HK-2 (cell line): ENCODE measurements at regions not wholly inside any gene's neighbourhood (a gene's known extent, or its start where the extent isn't known, plus 50 kb on each side); places are given as distances from the start of the nearest gene placed in this dataset.

ENCODE experiments used
- DNase-seq: peaks from one replicate; pipeline ENCODE4 v3.0.0-alpha.2; 2018; ENCODE audit not compliant: unreplicated experiment

GRCh38 chr13:68292601-68293000, 1062.5 kb upstream of the PCDH9 start:
- DNase-seq = no peak

- no peak for DNase-seq
Measured at GRCh38 chr13:68291595-68291994, 1061.5 kb upstream of the PCDH9 start.

GRCh38 chr13:68275758-68276157, 1045.6 kb upstream of the PCDH9 start:
- DNase-seq = no peak

GRCh38 chr13:68272652-68273051, 1042.5 kb upstream of the PCDH9 start:
- DNase-seq = no peak

- no peak for DNase-seq
Measured at GRCh38 chr13:68264692-68265091, 1034.6 kb upstream of the PCDH9 start.

- DNase-seq = no peak
Measured at GRCh38 chr13:68261105-68261504, 1031.0 kb upstream of the PCDH9 start.

GRCh38 chr13:68257111-68257842, 1027.1 kb upstream of the PCDH9 start:
- DNase-seq = no peak

- no peak for DNase-seq
Measured at GRCh38 chr13:68254151-68254550, 1024.0 kb upstream of the PCDH9 start.

- DNase-seq = no peak
Measured at GRCh38 chr13:68234274-68234673, 1004.1 kb upstream of the PCDH9 start.

GRCh38 chr13:68232351-68233130, 1002.4 kb upstream of the PCDH9 start:
- DNase-seq = no peak

- no peak for DNase-seq
Measured at GRCh38 chr13:68214691-68215415, 984.7 kb upstream of the PCDH9 start.

- no peak for DNase-seq
Measured at GRCh38 chr13:68199271-68199670, 969.1 kb upstream of the PCDH9 start.

GRCh38 chr13:68190818-68191217, 960.7 kb upstream of the PCDH9 start:
- DNase-seq = peak; percentile 20

GRCh38 chr13:68185444-68186141, 955.5 kb upstream of the PCDH9 start:
- no peak for DNase-seq

- DNase-seq = no peak
Measured at GRCh38 chr13:68176475-68176874, 946.3 kb upstream of the PCDH9 start.

- DNase-seq = no peak
Measured at GRCh38 chr13:68174893-68175292, 944.8 kb upstream of the PCDH9 start.

- no peak for DNase-seq
Measured at GRCh38 chr13:68173111-68173510, 943.0 kb upstream of the PCDH9 start.

GRCh38 chr13:68170961-68171360, 940.8 kb upstream of the PCDH9 start:
- DNase-seq = no peak

- no peak for DNase-seq
Measured at GRCh38 chr13:68168448-68168847, 938.3 kb upstream of the PCDH9 start.

GRCh38 chr13:68160466-68160865, 930.3 kb upstream of the PCDH9 start:
- DNase-seq = no peak

GRCh38 chr13:68152414-68152813, 922.3 kb upstream of the PCDH9 start:
- DNase-seq = no peak

- no peak for DNase-seq
Measured at GRCh38 chr13:68145852-68146251, 915.7 kb upstream of the PCDH9 start.
